T-helper 2 cell (primary cell): ENCODE measurements at regions not wholly inside any gene's neighbourhood (a gene's known extent, or its start where the extent isn't known, plus 50 kb on each side); places are given as distances from the start of the nearest gene placed in this dataset.
A peak's percentile ranks its signal among the peaks of the same experiment; 100 is the strongest.

Source experiments
- DNase-seq, 5 experiments: peaks; one replicate each; pipeline versions ENCODE4 v3.0.0 to v3.0.0-alpha.2; 2012 to 2022

DNA sequence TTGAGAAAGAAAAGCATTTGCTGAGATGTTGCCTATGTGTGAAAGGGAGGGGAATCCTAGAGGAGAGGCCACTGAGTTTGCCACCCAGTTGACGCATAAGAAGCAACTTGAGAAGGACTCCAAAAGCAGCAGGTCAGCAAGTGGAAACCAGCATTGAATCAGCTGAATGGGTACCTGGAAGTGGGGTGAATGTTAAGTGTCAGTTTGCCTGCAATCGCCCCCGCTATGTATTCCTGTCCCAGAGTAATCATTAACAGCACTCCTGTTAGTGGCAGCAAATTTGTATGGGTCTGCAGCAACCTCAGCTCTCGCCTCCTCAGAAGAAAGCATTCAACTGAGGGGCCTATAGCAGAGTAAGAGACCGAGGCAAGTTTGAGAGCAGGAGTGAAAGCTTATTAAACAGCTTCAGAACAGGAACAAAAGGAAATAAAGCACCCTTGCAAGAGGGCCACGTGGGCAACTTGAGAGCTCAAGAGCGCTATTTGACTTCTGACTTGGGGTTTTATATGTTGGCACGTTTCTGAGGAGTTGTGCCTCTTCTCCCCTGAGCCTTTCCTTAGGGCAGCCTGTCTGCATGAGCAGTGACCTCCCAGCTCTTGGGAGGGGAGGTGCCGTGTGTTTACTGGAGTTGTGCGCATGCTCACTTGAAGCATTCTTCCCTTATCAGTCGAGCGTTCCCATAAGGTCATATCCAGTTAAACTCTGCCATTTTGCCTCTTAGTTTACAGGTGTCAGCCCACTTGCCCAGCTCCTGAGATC lies 122.6 kb upstream of the PHACTR1 start:
- DNase-seq: no peak

DNA sequence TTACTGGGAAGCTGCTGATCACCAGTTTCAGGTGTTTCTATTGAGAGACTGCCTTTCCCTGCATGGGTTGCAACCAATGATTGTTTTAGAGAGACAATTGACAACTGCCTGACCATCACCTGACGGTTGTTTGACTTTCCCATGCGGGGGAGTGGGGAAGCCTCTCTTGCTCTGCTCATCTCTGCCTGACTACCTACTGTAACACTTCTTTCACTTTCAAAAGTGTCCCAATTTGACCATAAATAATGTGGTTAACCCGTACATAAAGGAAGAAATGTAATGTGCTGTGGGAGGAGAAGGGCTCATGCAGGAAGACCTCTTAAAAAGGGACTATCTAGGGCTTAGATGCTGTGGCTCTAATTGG lies 122.1 kb upstream of the PHACTR1 start:
- DNase-seq: no peak

DNA sequence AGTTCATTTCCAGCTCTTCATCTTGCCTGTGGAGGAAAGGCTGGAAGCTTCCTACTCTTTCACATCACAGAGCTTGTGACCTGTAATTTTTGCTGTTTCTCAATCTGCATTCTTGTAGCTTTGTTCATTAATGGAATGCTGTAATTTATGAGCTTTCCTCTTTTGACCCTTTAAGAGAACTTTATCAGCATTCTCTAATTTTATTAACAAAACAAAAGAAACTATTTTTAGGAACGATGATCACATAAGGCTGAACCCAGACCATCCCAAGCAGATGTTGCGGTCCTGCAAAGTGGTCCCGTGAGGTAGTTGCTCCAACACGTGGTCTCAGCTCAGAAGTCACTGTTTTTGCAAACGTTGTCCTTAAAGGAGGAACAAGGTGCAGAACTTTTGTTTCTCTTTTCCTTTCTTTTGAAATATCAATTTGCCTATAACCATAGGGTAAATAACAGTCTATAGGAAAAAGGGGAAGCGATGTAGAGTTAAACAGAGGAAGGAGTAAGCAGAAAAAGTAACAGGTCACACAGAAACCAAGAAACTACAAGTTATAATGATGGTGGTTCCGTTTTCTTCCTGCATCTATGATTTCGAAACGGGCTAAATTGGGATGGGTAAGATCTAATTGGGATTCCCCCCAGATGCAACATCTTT lies 121.3 kb upstream of the PHACTR1 start:
- DNase-seq: no peak

DNA sequence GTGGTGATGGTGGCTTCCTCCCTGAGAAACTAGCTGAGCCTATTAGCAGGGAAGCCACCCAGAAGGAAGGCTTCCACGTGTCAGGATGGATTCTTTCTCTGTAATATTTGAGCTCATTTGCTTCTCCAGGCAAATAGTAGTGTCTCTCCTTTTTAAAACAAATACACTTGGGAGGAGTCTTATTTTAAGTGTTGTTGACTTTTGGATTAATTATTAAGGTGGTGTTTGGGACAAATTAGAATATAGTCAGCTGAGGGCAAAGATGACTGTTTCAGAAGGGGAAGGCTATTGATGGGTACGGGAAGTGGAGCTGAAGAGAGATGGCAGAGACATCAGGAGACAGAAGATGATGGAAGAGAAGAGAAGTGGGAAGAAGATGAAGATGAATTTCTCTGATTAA lies 119.8 kb upstream of the PHACTR1 start:
- no peak for DNase-seq

DNA sequence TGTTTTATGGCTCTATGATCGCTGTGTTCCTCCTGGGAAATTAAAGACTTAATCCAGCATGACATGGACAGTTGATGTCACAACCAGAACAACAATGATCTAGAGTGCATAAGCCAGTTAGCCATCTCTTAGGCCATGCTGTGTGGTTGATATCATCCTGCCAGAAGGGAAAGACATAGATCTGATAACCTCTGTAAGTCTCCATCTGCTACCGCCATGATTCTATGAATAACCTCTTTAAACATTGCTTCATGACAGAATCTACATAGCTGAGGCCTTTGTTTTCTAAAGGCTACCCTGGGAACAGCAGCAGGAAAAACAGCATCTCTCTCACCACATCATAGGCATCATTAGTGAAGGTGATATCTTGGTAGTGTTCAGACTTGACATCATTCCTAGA lies 117.6 kb upstream of the PHACTR1 start:
- no peak for DNase-seq

DNA sequence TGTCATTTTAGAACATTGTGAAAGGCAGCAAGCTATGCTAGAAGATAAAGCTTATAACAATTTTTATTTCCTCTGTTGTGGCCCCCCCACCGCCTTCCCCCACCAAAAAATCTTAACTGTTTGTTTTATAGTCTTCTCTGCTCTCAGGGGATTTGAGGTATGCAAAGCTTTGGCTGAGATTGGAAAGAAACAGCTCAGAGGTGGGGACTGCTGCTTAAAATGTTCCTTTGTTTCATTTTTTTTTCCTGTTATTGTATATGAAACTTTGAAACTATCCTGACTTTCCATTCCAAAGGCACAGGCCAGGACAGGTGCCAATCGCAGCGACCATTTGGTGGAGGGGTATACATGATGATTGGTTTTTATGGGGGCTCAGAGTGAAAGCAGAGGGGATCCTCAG lies 114.7 kb upstream of the PHACTR1 start:
- no peak for DNase-seq

DNA sequence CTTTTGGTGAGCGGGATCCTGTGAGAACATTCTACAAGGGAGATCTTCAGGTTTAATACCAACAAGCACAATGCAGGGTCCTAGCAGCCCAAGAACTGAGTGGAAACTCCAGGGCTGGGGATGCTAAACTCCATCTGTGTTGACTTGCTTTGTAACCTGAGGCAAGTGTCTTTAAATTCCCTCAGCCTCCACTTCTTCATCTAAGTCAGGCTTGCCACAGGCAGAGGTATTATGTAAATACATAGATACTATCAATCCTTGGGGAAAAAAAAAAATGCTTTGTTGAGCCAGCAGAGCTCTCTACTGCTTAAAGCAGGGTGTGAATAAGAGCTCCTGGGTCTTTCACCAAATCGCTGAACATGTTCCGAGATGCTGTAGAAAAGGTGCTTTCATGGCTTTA lies 114.2 kb upstream of the PHACTR1 start:
- DNase-seq: no peak

DNA sequence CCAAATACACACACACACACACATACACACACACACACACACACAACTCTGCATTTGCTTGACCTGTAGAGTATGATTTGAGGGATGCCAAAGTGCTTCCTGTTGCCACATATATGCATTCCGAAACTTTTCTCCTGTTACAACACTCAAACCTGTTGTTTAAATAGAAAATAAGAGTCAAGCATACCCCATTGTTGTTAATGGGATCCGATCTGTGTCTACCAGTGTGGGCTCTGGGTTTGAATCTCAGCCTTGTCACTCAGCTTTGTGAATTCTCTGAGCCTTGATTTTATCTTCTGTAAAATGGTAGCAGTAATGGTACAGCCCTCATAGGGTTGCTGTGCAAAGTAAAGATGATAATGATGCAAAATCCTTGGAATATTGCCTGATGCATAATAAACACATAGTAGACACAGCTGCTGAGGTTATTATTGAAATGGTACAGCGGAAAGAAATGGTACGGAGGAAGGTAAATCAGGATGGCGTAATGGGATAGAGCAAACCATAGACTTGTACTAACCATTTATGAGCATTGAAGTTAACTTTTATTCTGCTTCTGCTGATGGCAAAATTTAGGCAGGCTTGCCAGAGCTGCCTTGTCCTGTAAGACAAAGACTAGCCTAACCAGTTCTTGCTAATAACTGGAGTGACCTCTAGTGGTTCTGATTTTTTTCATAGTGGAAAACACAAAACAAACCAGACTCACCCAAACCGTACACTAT lies 113.5 kb upstream of the PHACTR1 start:
- DNase-seq: peak in 1 of 5 experiments; percentile 33

DNA sequence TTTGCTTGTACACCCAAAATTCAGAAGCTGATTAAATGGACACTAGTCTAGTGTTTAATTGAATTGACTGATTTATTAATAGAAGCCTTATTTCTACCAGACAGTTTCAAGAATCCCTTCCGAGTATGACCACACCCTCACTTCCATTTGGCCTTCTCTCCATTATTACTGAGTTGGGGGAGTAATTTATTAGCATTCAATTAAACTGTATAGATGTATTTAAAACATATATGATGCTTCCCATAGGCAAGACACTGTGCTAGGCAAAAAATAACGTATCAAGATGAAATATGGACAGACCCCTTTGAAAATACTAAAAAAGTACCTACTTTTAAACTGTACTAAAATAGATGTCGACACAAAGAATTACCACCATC lies 112.9 kb upstream of the PHACTR1 start:
- DNase-seq: no peak

DNA sequence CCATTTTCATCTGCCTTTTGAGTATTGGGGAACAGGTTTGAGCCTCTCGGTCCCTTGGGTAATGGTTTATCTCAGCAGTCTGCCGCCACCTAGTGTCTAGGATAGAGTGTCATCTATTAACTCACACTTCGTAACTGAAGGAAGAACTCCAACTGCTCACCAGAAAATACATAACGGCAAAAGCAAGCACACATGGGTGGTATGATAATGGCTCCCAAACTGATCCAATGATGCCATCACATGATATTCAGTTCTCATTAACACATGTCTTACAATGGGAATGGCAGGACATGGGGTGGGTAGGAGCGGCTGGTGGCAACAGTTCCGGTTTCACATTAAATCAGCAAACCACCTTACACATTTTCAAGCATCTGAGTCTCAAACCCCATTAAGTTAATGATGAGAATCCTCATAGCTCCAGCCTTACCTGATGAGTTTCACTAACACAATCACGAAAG lies 110.7 kb upstream of the PHACTR1 start:
- peak in 2 of 5 experiments; percentile 3 to 75 for DNase-seq

DNA sequence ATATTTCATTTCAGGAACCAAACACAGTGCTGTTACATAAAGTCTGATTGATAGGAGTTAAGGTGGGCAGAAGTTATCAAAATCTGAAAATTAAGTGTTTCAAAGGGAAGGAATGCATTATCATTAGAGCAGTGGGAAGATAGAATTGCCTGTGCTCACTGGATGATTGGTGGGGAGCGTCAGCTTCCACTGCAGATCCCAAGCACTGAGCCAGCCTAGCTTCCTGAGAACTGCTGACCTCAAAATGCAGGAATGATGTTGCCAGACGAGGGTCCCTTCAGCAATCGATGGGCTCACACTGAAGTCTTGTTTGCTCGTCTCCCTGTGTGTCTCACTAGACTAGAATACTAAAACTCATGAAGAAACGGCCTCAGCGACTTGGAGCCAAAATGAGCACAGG lies 110.0 kb upstream of the PHACTR1 start:
- DNase-seq: no peak

DNA sequence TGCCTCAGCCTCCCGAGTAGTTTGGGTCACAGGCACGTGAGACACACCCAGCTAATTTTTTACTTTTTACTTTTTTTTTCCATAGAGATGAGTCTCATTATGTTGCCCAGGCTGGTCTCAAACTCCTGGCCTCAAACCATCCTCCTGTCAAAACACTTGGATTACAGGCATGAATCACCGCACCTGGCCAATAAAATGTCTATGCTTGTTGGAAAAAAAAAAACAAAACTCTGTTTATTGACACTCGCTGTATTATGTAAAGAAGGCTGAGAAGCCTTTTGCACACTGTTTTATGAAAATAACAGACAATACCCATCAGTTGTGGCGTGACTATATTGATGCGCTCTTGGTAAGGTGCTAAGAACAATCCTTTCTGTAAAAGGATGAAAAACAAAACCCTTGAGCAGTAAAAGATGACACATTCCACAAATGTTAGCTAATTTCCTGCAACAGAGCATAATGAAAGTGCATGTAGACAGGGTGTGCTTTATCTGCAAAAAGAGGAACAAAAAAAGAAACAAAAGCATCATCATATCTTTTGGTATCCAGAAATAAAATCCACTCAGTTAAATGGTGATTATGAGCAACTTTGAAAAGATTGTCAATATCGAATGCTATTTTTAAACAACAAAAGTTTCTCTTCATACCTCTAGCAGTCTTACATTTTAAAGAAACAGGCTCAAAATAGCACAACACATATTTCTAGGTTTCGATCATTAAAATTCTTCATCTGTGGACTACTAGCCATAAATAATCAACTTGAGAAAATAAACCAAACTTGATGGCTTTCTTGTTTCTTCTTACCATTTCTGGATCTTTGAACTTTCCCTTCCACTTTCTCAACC lies 108.3 kb upstream of the PHACTR1 start:
- DNase-seq: peak in 1 of 5 experiments; percentile 18

DNA sequence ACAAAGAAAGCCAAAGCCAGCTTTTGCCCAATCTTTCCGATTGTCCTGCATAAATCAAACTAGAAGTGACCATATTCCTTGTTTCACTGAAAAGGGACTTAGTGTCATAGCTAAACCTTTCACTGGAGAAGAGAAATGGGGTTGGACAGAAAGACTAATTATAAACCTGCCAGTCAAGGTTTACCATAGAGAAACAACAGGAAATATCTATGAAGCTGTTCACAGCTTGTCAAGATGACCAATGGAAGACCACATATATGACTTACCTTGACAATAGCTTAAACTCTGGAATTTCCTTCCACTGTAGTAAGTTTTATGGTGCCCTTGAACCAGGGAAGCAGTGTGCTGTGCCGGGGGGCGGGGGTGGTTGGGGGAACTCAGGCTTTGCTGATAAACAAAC lies 107.7 kb upstream of the PHACTR1 start:
- DNase-seq: no peak

DNA sequence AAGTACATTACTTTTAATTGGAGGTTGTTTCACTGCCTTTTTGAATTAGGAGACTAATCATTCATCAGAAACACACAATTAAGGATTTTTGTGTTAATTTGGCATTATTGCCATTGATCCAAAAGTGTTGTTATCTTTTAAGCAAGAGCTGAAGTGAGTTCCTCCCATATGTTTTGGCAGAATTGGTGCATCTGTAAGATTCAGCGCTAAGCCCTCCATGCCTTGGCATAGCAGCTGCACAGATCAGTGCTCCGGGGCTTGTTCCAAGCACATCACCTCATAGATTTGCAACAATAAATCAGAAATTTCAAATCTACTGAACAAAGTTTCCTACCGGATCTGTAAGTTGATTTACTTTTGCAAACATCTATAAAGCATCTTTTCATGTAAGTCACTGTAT lies 106.8 kb upstream of the PHACTR1 start:
- no peak for DNase-seq

DNA sequence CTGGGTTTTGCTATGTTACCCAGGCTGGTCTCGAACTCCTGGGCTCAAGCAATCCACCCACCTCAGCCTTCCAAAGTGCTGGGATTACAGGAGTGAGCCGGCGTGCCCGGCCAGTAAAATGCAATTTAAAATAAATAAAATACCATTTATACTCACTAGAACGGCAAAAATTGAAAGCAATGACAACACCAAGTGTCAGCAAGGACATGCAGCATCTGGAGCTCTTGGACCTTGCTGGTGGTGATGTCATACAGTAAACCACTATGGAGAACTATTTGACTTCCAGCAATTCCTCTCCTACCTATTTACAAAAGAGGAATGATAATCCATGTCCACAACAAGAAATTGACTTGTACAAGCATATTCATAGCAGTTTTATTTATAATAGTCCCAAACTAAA lies 105.7 kb upstream of the PHACTR1 start:
- DNase-seq: no peak

DNA sequence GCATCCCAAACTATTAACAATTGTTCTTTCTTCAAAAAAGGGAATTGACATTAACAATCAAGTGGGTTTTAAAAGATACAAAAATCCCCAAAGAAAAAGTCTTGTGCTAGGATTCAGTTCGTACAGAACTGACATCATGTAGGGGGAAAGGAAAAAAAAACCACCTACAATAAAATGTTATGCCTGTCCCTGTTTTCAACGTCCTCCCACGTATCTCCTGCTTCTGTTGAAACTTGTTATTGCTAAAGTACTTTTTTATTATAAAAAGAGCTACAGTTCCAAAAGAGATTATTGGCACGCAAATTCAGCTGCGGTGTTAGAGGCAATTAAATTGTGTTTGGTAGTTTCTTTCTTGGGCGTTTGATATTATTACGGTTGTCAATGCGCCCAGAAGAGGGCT lies 102.8 kb upstream of the PHACTR1 start:
- no peak for DNase-seq

DNA sequence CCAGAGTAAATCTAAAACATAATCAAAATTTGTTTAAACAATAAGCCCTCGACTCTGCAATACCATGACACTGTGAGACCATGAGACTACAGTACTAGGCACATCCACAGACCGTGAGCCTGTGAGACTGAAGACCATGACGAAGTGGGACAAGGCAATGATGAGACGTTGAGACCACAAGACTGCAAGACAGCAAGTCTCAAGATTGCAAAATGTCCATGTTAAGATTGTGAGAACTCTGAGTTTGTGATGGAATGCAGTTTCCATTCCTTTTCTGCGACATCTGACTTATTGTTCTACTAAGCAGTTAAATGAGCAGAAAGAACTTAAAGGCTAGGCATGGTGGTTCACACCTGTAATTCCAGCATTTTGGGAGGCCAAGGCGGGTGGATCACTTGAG lies 102.1 kb upstream of the PHACTR1 start:
- no peak for DNase-seq

DNA sequence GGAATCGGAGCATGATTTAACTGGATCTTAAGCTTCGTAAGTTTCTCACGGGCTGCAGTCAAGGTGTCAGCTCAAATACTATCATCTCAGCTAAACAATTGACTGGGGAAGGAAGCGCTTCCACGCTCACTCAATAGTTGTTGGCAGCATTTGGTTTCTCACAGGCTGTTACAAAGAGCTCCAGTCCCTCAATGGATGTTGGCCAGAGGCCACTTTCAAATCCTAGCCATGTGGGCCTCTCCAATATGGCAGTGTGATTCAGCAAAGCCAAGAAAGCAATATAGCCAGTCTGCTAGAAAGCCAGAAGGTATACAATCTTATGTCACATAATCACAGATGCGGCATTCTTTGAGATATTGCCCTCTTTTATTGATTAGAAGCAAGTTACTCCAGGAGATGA lies 98.3 kb upstream of the PHACTR1 start:
- DNase-seq: no peak

DNA sequence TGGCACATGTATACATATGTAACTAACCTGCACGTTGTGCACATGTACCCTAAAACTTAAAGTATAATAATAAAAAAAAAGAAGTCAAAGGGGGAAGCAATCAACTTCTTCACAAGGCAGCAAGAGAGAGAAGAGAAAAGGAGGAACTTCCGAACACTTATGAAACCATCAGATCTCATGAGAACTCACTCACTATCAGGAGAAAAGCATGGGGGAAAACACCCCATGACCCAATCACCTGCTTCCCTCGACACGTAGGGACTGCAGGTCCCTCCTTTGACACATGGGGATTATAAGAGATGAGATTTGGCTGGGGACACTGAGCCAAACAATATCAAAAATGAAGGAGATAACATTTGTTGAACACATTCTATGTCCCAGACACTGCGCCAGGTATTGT lies 94.8 kb upstream of the PHACTR1 start:
- DNase-seq: no peak

DNA sequence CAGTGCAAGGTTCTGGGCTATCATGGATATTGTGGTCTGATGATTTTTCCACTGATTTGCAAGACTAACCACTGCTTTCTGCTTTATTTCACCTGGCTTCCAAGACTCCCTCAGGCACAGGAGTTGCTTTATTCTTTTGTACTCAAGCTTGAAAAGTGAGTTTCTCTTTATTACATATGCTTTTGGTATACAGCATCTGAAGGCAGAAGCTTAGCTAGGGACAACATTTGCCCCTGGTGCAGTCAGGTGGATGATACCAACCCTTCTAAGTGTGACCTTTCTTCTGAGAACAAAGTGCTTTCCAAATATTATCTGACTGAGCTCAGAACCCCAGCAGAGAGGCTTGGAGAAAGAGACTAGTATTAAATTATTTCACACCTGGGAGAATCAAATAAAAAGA lies 94.0 kb upstream of the PHACTR1 start:
- DNase-seq: no peak

DNA sequence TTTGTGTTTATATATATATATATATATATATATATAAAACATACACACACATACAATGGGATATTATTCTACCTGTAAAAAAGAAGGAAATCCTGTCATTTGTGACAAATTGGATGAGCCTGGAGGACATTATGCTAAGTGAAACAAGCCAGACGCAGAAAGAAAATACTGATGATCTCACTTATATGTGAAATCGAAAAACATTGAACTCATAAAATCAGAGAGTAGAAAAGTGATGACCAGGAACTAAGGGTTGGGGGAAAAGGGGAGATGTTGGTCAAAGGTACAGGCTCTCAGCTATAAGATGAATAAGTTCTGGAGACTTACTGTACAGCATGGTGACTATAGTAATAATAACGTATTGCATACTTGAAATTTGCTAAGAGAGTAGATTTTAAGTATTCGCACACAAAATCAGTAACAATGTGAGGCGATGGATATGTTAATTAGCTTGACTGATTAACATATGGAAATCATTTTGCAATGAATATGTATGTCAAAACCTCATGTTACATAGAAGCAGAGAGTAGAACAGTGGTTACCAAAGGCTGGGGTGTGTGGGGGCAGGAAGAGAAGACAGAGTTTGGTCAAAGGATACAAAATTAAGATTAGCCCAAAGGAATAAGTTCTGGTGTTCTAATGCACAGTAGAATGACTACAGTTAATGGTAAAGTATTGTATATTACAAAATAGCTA lies 92.3 kb upstream of the PHACTR1 start:
- no peak for DNase-seq

DNA sequence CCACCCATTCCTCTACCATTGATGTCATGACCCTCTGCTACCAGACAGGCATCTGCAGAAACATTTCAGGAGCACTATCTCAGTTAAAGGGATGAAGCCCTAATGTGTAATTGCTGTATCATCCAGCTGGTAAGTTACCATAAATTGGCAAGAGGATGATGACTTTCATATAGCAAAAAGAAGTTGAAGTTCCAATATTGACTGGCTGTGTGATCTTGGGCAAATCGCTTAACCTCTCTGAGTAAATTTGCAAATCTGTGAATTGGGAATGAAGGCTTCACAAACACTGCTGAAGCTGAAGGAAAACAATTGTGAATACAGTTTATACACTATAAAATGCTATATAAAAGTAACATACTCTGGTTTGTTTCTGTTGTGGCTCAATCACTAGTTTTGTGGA lies 89.5 kb upstream of the PHACTR1 start:
- DNase-seq: no peak

DNA sequence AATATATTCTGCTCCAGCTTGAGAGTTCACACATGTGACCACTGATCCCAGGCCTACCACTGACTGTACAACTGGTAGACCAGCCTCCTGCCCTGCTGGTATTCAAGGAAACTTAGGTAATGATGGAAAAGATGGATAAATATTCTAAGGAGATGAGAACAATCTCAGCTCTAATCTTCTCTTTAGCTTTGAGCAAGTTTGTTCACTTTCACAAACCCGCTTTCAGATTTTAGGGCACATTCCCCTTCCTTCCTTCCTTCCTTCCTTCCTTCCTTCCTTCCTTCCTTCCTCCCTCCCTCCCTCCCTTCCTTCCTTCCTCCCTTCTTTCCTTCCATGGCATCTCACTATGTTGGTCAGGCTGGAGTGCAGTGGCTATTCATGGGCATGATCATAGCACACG lies 88.2 kb upstream of the PHACTR1 start:
- no peak for DNase-seq
